Endothelial cell of umbilical vein (primary cell): ENCODE measurements at regions not wholly inside any gene's neighbourhood (a gene's known extent, or its start where the extent isn't known, plus 50 kb on each side); places are given as distances from the start of the nearest gene placed in this dataset.

Source experiments
- BruUV-seq: library from RNA; stranded (reverse); fragments of 400-500 nt; replicated peaks from 2 replicates; lab custom pipeline; 2021; lab: Mats Ljungman, UMichigan
- CTCF ChIA-PET: fragments of 300-600, 350-600 bp; sonication (Branson Sonifier 250); formaldehyde crosslinking; loops from one replicate; lab custom pipeline; 2021; ENCODE audit warnings: antibody characterized with exemption, inconsistent platforms; lab: Charles Lee
- POLR2A ChIA-PET: fragments of 300-600, 350-600 bp; sonication (Branson Sonifier 250); formaldehyde crosslinking; loops from one replicate; lab custom pipeline; 2021; ENCODE audit warnings: antibody characterized with exemption, inconsistent platforms; lab: Charles Lee
- DNase-seq: peaks from one replicate; pipeline ENCODE4 v3.0.0-alpha.2; 2011; ENCODE audit warnings: low read depth, low spot score
- FAIRE-seq: peaks from 2 replicates; lab custom pipeline; 2011; peaks lifted over from hg19 to GRCh38; lab: Jason Lieb, UNC
- H2AFZ ChIP-seq: 2 replicates; pipeline ENCODE4 v1.6.0; 2012; ENCODE audit warnings: low read depth, low read length, control low read depth, inconsistent platforms
- H3K27ac ChIP-seq: 2 replicates; pipeline ENCODE4 v1.5.1; 2011; ENCODE audit warnings: low read depth, mild to moderate bottlenecking, control low read depth, low read length, moderate library complexity; ENCODE audit not compliant: insufficient read depth
- H3K27me3 ChIP-seq, 2 experiments: 2 replicates each; pipeline versions ENCODE4 v1.6.0 to v1.6.1; 2011; ENCODE audit warnings: low read length in 2 of 2, mixed read lengths in 1 of 2; ENCODE audit not compliant: control insufficient read depth in 2 of 2, insufficient read depth in 2 of 2
- H3K36me3 ChIP-seq, 2 experiments: 2 replicates in 1 of 2; 3 replicates in 1 of 2; pipeline ENCODE4 v1.5.1; 2011; ENCODE audit warnings: low read length in 2 of 2, mild to moderate bottlenecking in 1 of 2, moderate library complexity in 1 of 2; ENCODE audit not compliant: control insufficient read depth in 2 of 2, insufficient read depth in 2 of 2; ENCODE audit errors: extremely low read depth in 1 of 2
- H3K4me1 ChIP-seq: 3 replicates; pipeline ENCODE4 v1.5.1; 2011; ENCODE audit warnings: mild to moderate bottlenecking, low read length; ENCODE audit not compliant: control insufficient read depth, insufficient read depth; ENCODE audit errors: extremely low read depth
- H3K4me2 ChIP-seq: 2 replicates; pipeline ENCODE4 v1.6.1; 2011; ENCODE audit warnings: low read length, control low read depth, mixed read lengths; ENCODE audit not compliant: insufficient read depth
- H3K4me3 ChIP-seq, 3 experiments: fragments of 200-600 bp in 1 of 3; sonication (generic), shearing (Covaris generic) in 1 of 3; replicated peaks in 1 of 3; 2 replicates each; pipeline ENCODE4 v1.5.1; 2011 to 2016; ENCODE audit warnings: control low read depth in 3 of 3, low read length in 3 of 3, mild to moderate bottlenecking in 2 of 3, inconsistent platforms in 1 of 3, low read depth in 1 of 3, moderate library complexity in 1 of 3; ENCODE audit not compliant: insufficient read depth in 1 of 3
- H3K79me2 ChIP-seq: 2 replicates; pipeline ENCODE4 v1.6.0; 2012; ENCODE audit warnings: low read length, inconsistent platforms; ENCODE audit not compliant: control insufficient read depth, insufficient read depth
- H3K9ac ChIP-seq: replicated peaks from 2 replicates; pipeline ENCODE3; 2011; ENCODE audit warnings: low read length, control low read depth; ENCODE audit not compliant: insufficient read depth; ENCODE audit errors: extremely low read depth
- H3K9me1 ChIP-seq: replicated peaks from 3 replicates; pipeline ENCODE4 v1.6.0; 2011; ENCODE audit warnings: mild to moderate bottlenecking, low read length; ENCODE audit not compliant: control insufficient read depth, insufficient read depth; ENCODE audit errors: extremely low read depth
- H3K9me3 ChIP-seq: replicated peaks from 2 replicates; pipeline ENCODE4 v1.5.1; 2012; ENCODE audit warnings: low read length, inconsistent platforms; ENCODE audit not compliant: control insufficient read depth, insufficient read depth
- H4K20me1 ChIP-seq: replicated peaks from 2 replicates; pipeline ENCODE3; 2011; ENCODE audit warnings: mild to moderate bottlenecking, low read length; ENCODE audit not compliant: control insufficient read depth, insufficient read depth; ENCODE audit errors: extremely low read depth
- EZH2 ChIP-seq: IDR thresholded peaks from 2 replicates; pipeline ENCODE4 v1.6.1; 2012; ENCODE audit warnings: borderline replicate concordance, low read depth, mild to moderate bottlenecking, moderate library complexity, low read length, inconsistent platforms; ENCODE audit not compliant: severe bottlenecking
- FOS ChIP-seq: IDR thresholded peaks from 2 replicates; pipeline ENCODE4 v1.6.1; 2011; ENCODE audit warnings: mild to moderate bottlenecking, low read length, moderate library complexity, borderline replicate concordance; ENCODE audit not compliant: insufficient read depth
- GATA2 ChIP-seq: IDR thresholded peaks from 2 replicates; pipeline ENCODE4 v1.7.0; 2011; ENCODE audit warnings: low read depth, mild to moderate bottlenecking, moderate library complexity, mixed read lengths, low read length; ENCODE audit not compliant: insufficient read length, insufficient read depth
- JUN ChIP-seq: IDR thresholded peaks from 2 replicates; pipeline ENCODE4 v1.6.1; 2011; ENCODE audit warnings: borderline replicate concordance, low read depth; ENCODE audit not compliant: insufficient read length, insufficient read depth
- MYC ChIP-seq: IDR thresholded peaks from one replicate; pipeline ENCODE4 v1.6.1; 2011; ENCODE audit warnings: mild to moderate bottlenecking, low read depth, low read length
- POLR2A ChIP-seq: IDR thresholded peaks from 2 replicates; pipeline ENCODE4 v1.6.1; 2012; ENCODE audit warnings: low read depth, mild to moderate bottlenecking, control low read depth, low read length
- POLR2AphosphoS5 ChIP-seq: IDR thresholded peaks from 2 replicates; pipeline ENCODE4 v1.6.1; 2012; ENCODE audit warnings: low read depth, mild to moderate bottlenecking, control low read depth, low read length, moderate library complexity; ENCODE audit not compliant: insufficient read depth
- dilution Hi-C: fragments of 300-500 bp; cut with MboI; formaldehyde crosslinking; loops from one replicate; pipeline ENCODE4 v1.15.0; 2019; ENCODE audit warnings: low sequenced_read_pairs; ENCODE audit not compliant: extremely low pct_ligation_motif_present
- intact Hi-C: fragments of 100-400 bp; cut with micrococcal nuclease; formaldehyde crosslinking; loops from one replicate; pipeline ENCODE4 v1.10.0; 2022
- TF ChIP-seq, protein P1 (sequence below): IDR thresholded peaks from 2 replicates; pipeline ENCODE4 v1.6.1; 2011; ENCODE audit not compliant: insufficient read depth, insufficient read length
- TF ChIP-seq, protein P2 (sequence below), 2 donors: IDR thresholded peaks; 1 replicate in 1 of 2; 2 replicates in 1 of 2; pipeline ENCODE4 v1.5.1; 2011; ENCODE audit warnings: low read length in 2 of 2, mild to moderate bottlenecking in 2 of 2, moderate library complexity in 2 of 2, control low read depth in 1 of 2, inconsistent platforms in 1 of 2, low read depth in 1 of 2; ENCODE audit not compliant: insufficient read depth in 1 of 2; ENCODE audit errors: extremely low read depth in 1 of 2

- dilution Hi-C loops, result no loop called here
- Histone ChIP-seq H3K36me3 (no peaks in the 10 kb centered on the region), H3K27me3 (peaks cover 3 to 14% of the 10 kb centered on the region in 2 experiments), H3K9me3 (no peaks in the 10 kb centered on the region), H3K27ac (no peak overlapping the region), H3K79me2 (no peaks in the 10 kb centered on the region), H2AFZ (no peak overlapping the region), H3K4me3 (no peak overlapping the region), H3K9ac (no peak overlapping the region), H3K4me1 (no peaks in the 10 kb centered on the region), H4K20me1 (no peaks in the 10 kb centered on the region), H3K4me2 (no peak overlapping the region), H3K9me1 (no peaks in the 10 kb centered on the region)
- intact Hi-C loops, result no loop called here
- ChIA-PET POLR2A (no interaction called here), CTCF (interaction anchor here (1.1 to 1.5 kb wide), 3 partner anchors 13 to 107 kb away, joined by 3 to 7 read pairs (median 3); no protein-coding TSS in a partner anchor)
- FAIRE-seq, result no peak
- BruUV-seq, result no TSS peak
- TF ChIP-seq JUN, result no peak
- no peak for TF ChIP-seq FOS
- TF ChIP-seq, protein P1, sequence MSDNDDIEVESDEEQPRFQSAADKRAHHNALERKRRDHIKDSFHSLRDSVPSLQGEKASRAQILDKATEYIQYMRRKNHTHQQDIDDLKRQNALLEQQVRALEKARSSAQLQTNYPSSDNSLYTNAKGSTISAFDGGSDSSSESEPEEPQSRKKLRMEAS, result no peak
- no peak for TF ChIP-seq EZH2
- no peak for TF ChIP-seq MYC
- TF ChIP-seq GATA2, result no peak
- no peak for TF ChIP-seq POLR2AphosphoS5
- TF ChIP-seq, protein P2, sequence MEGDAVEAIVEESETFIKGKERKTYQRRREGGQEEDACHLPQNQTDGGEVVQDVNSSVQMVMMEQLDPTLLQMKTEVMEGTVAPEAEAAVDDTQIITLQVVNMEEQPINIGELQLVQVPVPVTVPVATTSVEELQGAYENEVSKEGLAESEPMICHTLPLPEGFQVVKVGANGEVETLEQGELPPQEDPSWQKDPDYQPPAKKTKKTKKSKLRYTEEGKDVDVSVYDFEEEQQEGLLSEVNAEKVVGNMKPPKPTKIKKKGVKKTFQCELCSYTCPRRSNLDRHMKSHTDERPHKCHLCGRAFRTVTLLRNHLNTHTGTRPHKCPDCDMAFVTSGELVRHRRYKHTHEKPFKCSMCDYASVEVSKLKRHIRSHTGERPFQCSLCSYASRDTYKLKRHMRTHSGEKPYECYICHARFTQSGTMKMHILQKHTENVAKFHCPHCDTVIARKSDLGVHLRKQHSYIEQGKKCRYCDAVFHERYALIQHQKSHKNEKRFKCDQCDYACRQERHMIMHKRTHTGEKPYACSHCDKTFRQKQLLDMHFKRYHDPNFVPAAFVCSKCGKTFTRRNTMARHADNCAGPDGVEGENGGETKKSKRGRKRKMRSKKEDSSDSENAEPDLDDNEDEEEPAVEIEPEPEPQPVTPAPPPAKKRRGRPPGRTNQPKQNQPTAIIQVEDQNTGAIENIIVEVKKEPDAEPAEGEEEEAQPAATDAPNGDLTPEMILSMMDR (IDR thresholded peaks at IDR 0.05; ENCODE audit: extremely low read depth in 1 of 2, insufficient read depth in 1 of 2, low read depth in 1 of 2, low read length in 2 of 2), result no peak
- TF ChIP-seq POLR2A, result no peak
- DNase-seq, result no peak
These were observed 284.6 kb downstream of the RPS24 start for GRCh38 chr10:78318305-78318704.
